ENCODE measurements at regions not wholly inside any gene's neighbourhood (a gene's known extent, or its start where the extent isn't known, plus 50 kb on each side); places are given as distances from the start of the nearest gene placed in this dataset.
"Not testable (repeated sequence)": the region's sequence is repeated elsewhere in the genome, so short reads cannot be mapped to it uniquely, and the experiment has no call there.

DNA sequence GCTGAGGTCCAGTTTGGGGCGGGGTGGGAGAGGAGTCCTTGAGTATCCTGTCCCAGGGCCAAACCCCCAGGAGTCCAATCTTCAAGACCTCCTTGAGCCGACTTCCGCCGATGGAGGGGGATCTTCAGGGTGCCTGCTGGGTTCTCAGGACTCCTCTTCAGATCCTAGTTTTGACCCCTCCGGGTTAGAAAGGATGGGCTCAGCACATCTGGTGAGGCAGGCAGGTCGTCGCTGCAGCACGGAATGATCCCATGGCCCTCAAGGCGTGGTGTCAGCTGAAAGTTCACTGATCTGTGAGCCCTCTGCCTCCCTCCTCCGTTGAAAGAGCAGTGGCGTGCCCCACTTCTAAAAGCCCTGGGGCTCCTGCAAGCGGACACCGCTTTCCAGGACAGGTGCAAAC is 430.0 kb downstream of the CNTNAP3B start:
- TF ChIP-seq POLR2A (IDR thresholded peaks at IDR 0.05) = not testable (repeated sequence)
- TF ChIP-seq, protein P1, sequence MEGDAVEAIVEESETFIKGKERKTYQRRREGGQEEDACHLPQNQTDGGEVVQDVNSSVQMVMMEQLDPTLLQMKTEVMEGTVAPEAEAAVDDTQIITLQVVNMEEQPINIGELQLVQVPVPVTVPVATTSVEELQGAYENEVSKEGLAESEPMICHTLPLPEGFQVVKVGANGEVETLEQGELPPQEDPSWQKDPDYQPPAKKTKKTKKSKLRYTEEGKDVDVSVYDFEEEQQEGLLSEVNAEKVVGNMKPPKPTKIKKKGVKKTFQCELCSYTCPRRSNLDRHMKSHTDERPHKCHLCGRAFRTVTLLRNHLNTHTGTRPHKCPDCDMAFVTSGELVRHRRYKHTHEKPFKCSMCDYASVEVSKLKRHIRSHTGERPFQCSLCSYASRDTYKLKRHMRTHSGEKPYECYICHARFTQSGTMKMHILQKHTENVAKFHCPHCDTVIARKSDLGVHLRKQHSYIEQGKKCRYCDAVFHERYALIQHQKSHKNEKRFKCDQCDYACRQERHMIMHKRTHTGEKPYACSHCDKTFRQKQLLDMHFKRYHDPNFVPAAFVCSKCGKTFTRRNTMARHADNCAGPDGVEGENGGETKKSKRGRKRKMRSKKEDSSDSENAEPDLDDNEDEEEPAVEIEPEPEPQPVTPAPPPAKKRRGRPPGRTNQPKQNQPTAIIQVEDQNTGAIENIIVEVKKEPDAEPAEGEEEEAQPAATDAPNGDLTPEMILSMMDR (IDR thresholded peaks at IDR 0.05) = not testable (repeated sequence)

Measured in adrenal gland (tissue), 5 donors.